HCT116 (cell line): ENCODE measurements at regions not wholly inside any gene's neighbourhood (a gene's known extent, or its start where the extent isn't known, plus 50 kb on each side); places are given as distances from the start of the nearest gene placed in this dataset.

ENCODE experiments used
- ATAC-seq: fragments of 200-7000 bp; cut with Tn5 transposase; 2 replicates; pipeline ENCODE4 v1.9.1; 2020; ENCODE audit warnings: mild to moderate bottlenecking, moderate library complexity
- BruUV-seq: library from RNA; stranded (reverse); fragments of 400-500 nt; replicated peaks from 2 replicates; lab custom pipeline; 2021; lab: Mats Ljungman, UMichigan
- CTCF ChIA-PET: fragments of 300-600 bp; sonication (Branson Sonifier 250); formaldehyde crosslinking; loops from one replicate; lab custom pipeline; 2021; ENCODE audit warnings: antibody characterized with exemption; lab: Charles Lee
- POLR2A ChIA-PET: fragments of 300-600, 350-600 bp; sonication (Branson Sonifier 250); formaldehyde crosslinking; loops from one replicate; lab custom pipeline; 2021; ENCODE audit warnings: antibody characterized with exemption; lab: Charles Lee
- RAD21 ChIA-PET, 2 experiments: fragments of 300-600 bp; sonication (Branson Sonifier 250); formaldehyde crosslinking; loops; one replicate each; lab custom pipeline; 2023; ENCODE audit warnings: low total read pairs in 2 of 2; ENCODE audit not compliant: uncharacterized antibody in 2 of 2, unreplicated experiment in 2 of 2, low non-redundant PET in 1 of 2; lab: Charles Lee
- DNase-seq: peaks from one replicate; pipeline ENCODE4 v3.0.0-alpha.2; 2010; ENCODE audit warnings: low read depth, low spot score
- H2AFZ ChIP-seq: fragments of 200-600 bp; shearing (Covaris generic), sonication (generic); 2 replicates; pipeline ENCODE4 v1.6.1; 2017; ENCODE audit warnings: low read depth, mixed run types, mixed read lengths, antibody characterized with exemption, low read length; ENCODE audit not compliant: poor library complexity, severe bottlenecking
- H3K27ac ChIP-seq: 2 replicates; pipeline ENCODE4 v1.5.1; 2012; ENCODE audit warnings: low read depth, low read length
- H3K27me3 ChIP-seq: fragments of 200-600 bp; sonication (generic); 2 replicates; pipeline ENCODE4 v1.6.1; 2016; ENCODE audit warnings: mixed run types, low read length, mixed read lengths; ENCODE audit not compliant: insufficient read depth
- H3K36me3 ChIP-seq, 2 experiments: fragments of 200-500 bp in 1 of 2; fragments of 200-600 bp in 1 of 2; sonication (Bioruptor generic) in 1 of 2; sonication (generic) in 1 of 2; 2 replicates each; pipeline versions ENCODE4 v1.5.1 to v1.6.1; 2014 to 2016; ENCODE audit warnings: low read length in 2 of 2, inconsistent platforms in 1 of 2, mixed read lengths in 1 of 2, mixed run types in 1 of 2; ENCODE audit not compliant: insufficient read depth in 2 of 2, control insufficient read depth in 1 of 2
- H3K4me1 ChIP-seq, 2 experiments: fragments of 200-600 bp in 1 of 2; sonication (generic) in 1 of 2; 2 replicates each; pipeline versions ENCODE4 v1.5.1 to v1.6.1; 2012 to 2017; ENCODE audit warnings: low read length in 2 of 2, inconsistent platforms in 1 of 2, mild to moderate bottlenecking in 1 of 2, mixed read lengths in 1 of 2, mixed run types in 1 of 2, moderate library complexity in 1 of 2; ENCODE audit not compliant: insufficient read depth in 2 of 2, control insufficient read depth in 1 of 2
- H3K4me2 ChIP-seq: fragments of 200-600 bp; sonication (generic); 2 replicates; pipeline ENCODE4 v1.6.1; 2017; ENCODE audit warnings: mixed run types, low read length, mixed read lengths
- H3K4me3 ChIP-seq, 2 experiments: fragments of 200-600 bp in 1 of 2; sonication (generic) in 1 of 2; replicated peaks in 1 of 2; 2 replicates each; pipeline ENCODE4 v1.5.1; 2011 to 2016; ENCODE audit warnings: low read length in 2 of 2, control low read depth in 1 of 2, low read depth in 1 of 2, mild to moderate bottlenecking in 1 of 2, mixed read lengths in 1 of 2, mixed run types in 1 of 2
- H3K79me2 ChIP-seq: fragments of 200-600 bp; sonication (generic); 2 replicates; pipeline ENCODE4 v1.6.1; 2017; ENCODE audit warnings: mild to moderate bottlenecking, mixed run types, low read length, moderate library complexity, mixed read lengths; ENCODE audit not compliant: insufficient read depth
- H3K9ac ChIP-seq: fragments of 200-600 bp; sonication (generic); 2 replicates; pipeline ENCODE4 v1.6.1; 2016; ENCODE audit warnings: low read length, mixed read lengths
- H3K9me2 ChIP-seq: fragments of 200-600 bp; sonication (generic), shearing (Covaris generic); 2 replicates; pipeline ENCODE4 v1.6.1; 2017; ENCODE audit warnings: mixed run types, mild to moderate bottlenecking, moderate library complexity; ENCODE audit not compliant: insufficient read depth
- H3K9me3 ChIP-seq, 2 experiments: fragments of 200-500 bp in 1 of 2; fragments of 200-600 bp in 1 of 2; sonication (Bioruptor generic) in 1 of 2; sonication (generic) in 1 of 2; 2 replicates each; pipeline ENCODE4 v1.6.1; 2014 to 2017; ENCODE audit warnings: low read length in 2 of 2, mixed read lengths in 2 of 2, inconsistent platforms in 1 of 2, low read depth in 1 of 2, mild to moderate bottlenecking in 1 of 2, mixed run types in 1 of 2, moderate library complexity in 1 of 2; ENCODE audit not compliant: control insufficient read depth in 1 of 2, insufficient read depth in 1 of 2
- H4K20me1 ChIP-seq: fragments of 200-600 bp; sonication (generic), shearing (Covaris generic); 2 replicates; pipeline ENCODE4 v1.6.1; 2017; ENCODE audit warnings: mixed run types, mild to moderate bottlenecking, moderate library complexity; ENCODE audit not compliant: insufficient read depth
- ATF3 ChIP-seq: IDR thresholded peaks from 2 replicates; pipeline ENCODE4 v1.6.1; 2012
- CBX3 ChIP-seq: IDR thresholded peaks from 2 replicates; pipeline ENCODE4 v1.6.1; 2012; ENCODE audit warnings: low read depth
- CEBPB ChIP-seq: IDR thresholded peaks from 2 replicates; pipeline ENCODE4 v1.6.1; 2012; ENCODE audit warnings: low read depth
- EGR1 ChIP-seq: IDR thresholded peaks from 2 replicates; pipeline ENCODE4 v1.6.1; 2012; ENCODE audit warnings: low read depth
- ELF1 ChIP-seq: IDR thresholded peaks from 2 replicates; pipeline ENCODE4 v1.6.1; 2012; ENCODE audit warnings: low read depth, borderline replicate concordance
- EZH2phosphoT487 ChIP-seq: fragments of 200-600 bp; IDR thresholded peaks from 2 replicates; pipeline ENCODE4 v1.6.1; 2018; ENCODE audit warnings: antibody characterized with exemption, borderline replicate concordance
- FOSL1 ChIP-seq: IDR thresholded peaks from 2 replicates; pipeline ENCODE4 v1.6.1; 2012; ENCODE audit warnings: low read depth
- MAX ChIP-seq: IDR thresholded peaks from 2 replicates; pipeline ENCODE4 v1.6.1; 2012
- POLR2A ChIP-seq: IDR thresholded peaks from 2 replicates; pipeline ENCODE4 v1.7.0; 2011; ENCODE audit warnings: borderline replicate concordance; ENCODE audit not compliant: insufficient read depth, insufficient read length; ENCODE audit errors: extremely low read depth
- POLR2AphosphoS5 ChIP-seq: IDR thresholded peaks from 2 replicates; pipeline ENCODE4 v1.6.1; 2011; ENCODE audit warnings: mild to moderate bottlenecking, low read depth, low read length, moderate library complexity
- REST ChIP-seq: IDR thresholded peaks from 2 replicates; pipeline ENCODE4 v1.6.1; 2012; ENCODE audit warnings: low read depth
- SIN3A ChIP-seq: IDR thresholded peaks from 2 replicates; pipeline ENCODE4 v1.6.1; 2012; ENCODE audit warnings: low read depth
- SP1 ChIP-seq: IDR thresholded peaks from 2 replicates; pipeline ENCODE4 v1.6.1; 2012; ENCODE audit warnings: low read depth
- SRF ChIP-seq: IDR thresholded peaks from 2 replicates; pipeline ENCODE4 v1.6.1; 2012; ENCODE audit warnings: low read depth
- TCF7L2 ChIP-seq: IDR thresholded peaks from 2 replicates; pipeline ENCODE4 v1.7.0; 2011; ENCODE audit warnings: borderline replicate concordance, inconsistent platforms; ENCODE audit not compliant: insufficient read depth, insufficient read length; ENCODE audit errors: extremely low read depth
- YY1 ChIP-seq: IDR thresholded peaks from 2 replicates; pipeline ENCODE4 v1.6.1; 2011; ENCODE audit warnings: low read length, low read depth, moderate library complexity, mild to moderate bottlenecking; ENCODE audit not compliant: insufficient replicate concordance; ENCODE audit errors: extremely low read depth
- ZBTB33 ChIP-seq: IDR thresholded peaks from 2 replicates; pipeline ENCODE4 v1.6.1; 2011; ENCODE audit warnings: mild to moderate bottlenecking, low read length, moderate library complexity; ENCODE audit not compliant: insufficient replicate concordance; ENCODE audit errors: extremely low read depth
- ZFX ChIP-seq: fragments of 450-650 bp; IDR thresholded peaks from 2 replicates; pipeline ENCODE4 v1.6.1; 2017
- ZNF274 ChIP-seq: fragments of 200-500 bp; sonication (Bioruptor generic); IDR thresholded peaks from 2 replicates; pipeline ENCODE4 v1.6.1; 2014; ENCODE audit warnings: mild to moderate bottlenecking, low read depth, low read length, inconsistent platforms
- intact Hi-C: fragments of 100-400 bp; cut with micrococcal nuclease; formaldehyde crosslinking; loops from 2 replicates; pipeline ENCODE4 v1.10.0; 2022

GRCh38 chr2:238650536-238650935 lies 197.3 kb upstream of the TWIST2 start:
- CTCF ChIA-PET: no interaction called here
- BruUV-seq: no TSS peak
- TF ChIP-seq CEBPB (no peak), MAX (no peak), ZBTB33 (no peak), YY1 (no peak), ZFX (no peak), CBX3 (no peak), SIN3A (no peak), SRF (no peak), ZNF274 (no peak), SP1 (no peak), POLR2A (no peak), ELF1 (no peak), EGR1 (no peak), TCF7L2 (no peak), FOSL1 (no peak), ATF3 (no peak), EZH2phosphoT487 (no peak), POLR2AphosphoS5 (no peak), REST (no peak)
- H3K79me2 ChIP-seq: no peaks in the 10 kb centered on the region
- POLR2A ChIA-PET: no interaction called here
- no peak overlapping the region for H3K9ac ChIP-seq
- no peaks in the 10 kb centered on the region for H3K36me3 ChIP-seq
- intact Hi-C loops: no loop called here
- no peak for DNase-seq
- H3K27ac ChIP-seq: no peak overlapping the region
- no peak overlapping the region for H3K4me2 ChIP-seq
- no peak overlapping the region for H2AFZ ChIP-seq
- no peak overlapping the region for H3K4me3 ChIP-seq
- ATAC-seq: no peak
- H3K4me1 ChIP-seq: no peaks in the 10 kb centered on the region
- no peaks in the 10 kb centered on the region for H4K20me1 ChIP-seq
- H3K9me2 ChIP-seq: no peaks in the 10 kb centered on the region
- H3K9me3 ChIP-seq: no peaks in the 10 kb centered on the region
- RAD21 ChIA-PET: no interaction called here
- H3K27me3 ChIP-seq: no peaks in the 10 kb centered on the region
